B cell (primary cell): ENCODE measurements at regions not wholly inside any gene's neighbourhood (a gene's known extent, or its start where the extent isn't known, plus 50 kb on each side); places are given as distances from the start of the nearest gene placed in this dataset.

Experiments used
- ATAC-seq: fragments of 200-7000 bp; cut with Tn5 transposase; one replicate; pipeline ENCODE4 v1.10.0; 2021; ENCODE audit warnings: low read depth, mild to moderate bottlenecking, moderate number of reproducible peaks, moderate library complexity
- CTCF ChIA-PET: fragments of 350-600 bp; sonication (Branson Sonifier 250); formaldehyde crosslinking; loops from one replicate; lab custom pipeline; 2021; ENCODE audit warnings: antibody characterized with exemption, inconsistent platforms; lab: Charles Lee
- POLR2A ChIA-PET: fragments of 350-600 bp; sonication (Branson Sonifier 250); formaldehyde crosslinking; loops from one replicate; lab custom pipeline; 2021; ENCODE audit warnings: antibody characterized with exemption; lab: Charles Lee
- DNase-seq: peaks from one replicate; pipeline ENCODE4 v3.0.0; 2013
- H2AFZ ChIP-seq: 2 replicates; pipeline ENCODE4 v1.6.1; 2012; ENCODE audit warnings: mild to moderate bottlenecking, low read depth, low read length; ENCODE audit not compliant: insufficient read depth, poor library complexity, severe bottlenecking
- H3K27ac ChIP-seq, 2 donors: 1 replicate in 1 of 2; 2 replicates in 1 of 2; pipeline ENCODE4 v1.5.1; 2012 to 2013; ENCODE audit warnings: low read length in 2 of 2, mild to moderate bottlenecking in 2 of 2, moderate library complexity in 1 of 2
- H3K27me3 ChIP-seq, 4 experiments: fragments of 200-600 bp in 1 of 4; sonication (generic) in 1 of 4; replicated peaks in 1 of 4; 1 replicate in 2 of 4; 2 replicates in 2 of 4; pipeline versions ENCODE4 v1.6.1 to v1.7.0; 2013 to 2016; ENCODE audit warnings: low read length in 3 of 4, mild to moderate bottlenecking in 2 of 4, mixed read lengths in 1 of 4, moderate library complexity in 1 of 4; ENCODE audit not compliant: insufficient read depth in 4 of 4, control insufficient read depth in 3 of 4; ENCODE audit errors: control extremely low read depth in 1 of 4
- H3K36me3 ChIP-seq, 2 experiments: replicated peaks in 1 of 2; 1 replicate in 1 of 2; 2 replicates in 1 of 2; pipeline versions ENCODE4 v1.6.1 to v1.7.1; 2013; ENCODE audit warnings: low read length in 1 of 2; ENCODE audit not compliant: insufficient read depth in 2 of 2, control insufficient read depth in 1 of 2; ENCODE audit errors: control extremely low read depth in 1 of 2, extremely low read depth in 1 of 2
- H3K4me1 ChIP-seq, 2 donors: fragments of 200-600 bp in 1 of 2; sonication (generic) in 1 of 2; 1 replicate in 1 of 2; 2 replicates in 1 of 2; pipeline versions ENCODE4 v1.5.1 to v1.6.1; 2013 to 2017; ENCODE audit warnings: low read length in 2 of 2; ENCODE audit not compliant: control insufficient read depth in 2 of 2, insufficient read depth in 2 of 2
- H3K4me2 ChIP-seq: replicated peaks from 2 replicates; pipeline ENCODE3; 2012; ENCODE audit warnings: mild to moderate bottlenecking, low read depth, low read length; ENCODE audit not compliant: poor library complexity, severe bottlenecking
- H3K4me3 ChIP-seq, 5 experiments: fragments of 200-600 bp in 1 of 5; sonication (generic) in 1 of 5; 1 replicate in 3 of 5; 2 replicates in 2 of 5; pipeline versions ENCODE4 v1.5.1 to v1.7.0; 2011 to 2016; ENCODE audit warnings: low read length in 4 of 5, mild to moderate bottlenecking in 4 of 5, low read depth in 2 of 5, control low read depth in 1 of 5, moderate library complexity in 1 of 5; ENCODE audit not compliant: insufficient read depth in 1 of 5; ENCODE audit errors: control extremely low read depth in 1 of 5, extremely low read depth in 1 of 5
- H3K79me2 ChIP-seq: fragments of 200-600 bp; sonication (generic); one replicate; pipeline ENCODE4 v1.6.0; 2016; ENCODE audit warnings: low read length; ENCODE audit not compliant: control insufficient read depth, insufficient read depth
- H3K9ac ChIP-seq: fragments of 200-600 bp; sonication (generic); 2 replicates; pipeline ENCODE4 v1.6.1; 2017; ENCODE audit warnings: mild to moderate bottlenecking, low read length, moderate library complexity
- H3K9me3 ChIP-seq, 3 donors: one replicate each; pipeline versions ENCODE4 v1.6.1 to v1.7.1; 2013; ENCODE audit warnings: low read length in 2 of 3; ENCODE audit not compliant: control insufficient read depth in 2 of 3, insufficient read depth in 1 of 3; ENCODE audit errors: control extremely low read depth in 1 of 3
- H4K20me1 ChIP-seq: 2 replicates; pipeline ENCODE4 v1.6.0; 2012; ENCODE audit warnings: mild to moderate bottlenecking, low read length; ENCODE audit not compliant: insufficient read depth, control insufficient read depth, poor library complexity, severe bottlenecking
- H3K27ac Mint-ChIP-seq: one replicate; pipeline ENCODE4 v1.8.0; 2021; ENCODE audit warnings: mixed read lengths
- H3K27me3 Mint-ChIP-seq: one replicate; pipeline ENCODE4 v1.8.0; 2021; ENCODE audit warnings: mixed read lengths
- H3K4me1 Mint-ChIP-seq: one replicate; pipeline ENCODE4 v1.8.0; 2021; ENCODE audit warnings: mixed read lengths
- H3K4me3 Mint-ChIP-seq: one replicate; pipeline ENCODE4 v1.8.0; 2021; ENCODE audit warnings: mixed read lengths
- H3K9me3 Mint-ChIP-seq: one replicate; pipeline ENCODE4 v1.8.0; 2022; ENCODE audit warnings: mixed read lengths; ENCODE audit not compliant: insufficient read depth
- EZH2 ChIP-seq: IDR thresholded peaks from 2 replicates; pipeline ENCODE4 v1.6.1; 2012; ENCODE audit warnings: borderline replicate concordance, low read depth, mild to moderate bottlenecking, moderate library complexity, low read length; ENCODE audit not compliant: insufficient read depth, poor library complexity, severe bottlenecking
- WGBS: methylation state at CpG from one replicate; pipeline ENCODE4 v1.1.5; 2013; ENCODE audit warnings: missing lambda C conversion rate; ENCODE audit not compliant: insufficient coverage; 5-methylcytosine and 5-hydroxymethylcytosine counted together
- intact Hi-C: fragments of 100-400 bp; cut with micrococcal nuclease; formaldehyde crosslinking; loops from one replicate; pipeline ENCODE4 v1.10.0; 2022
- TF ChIP-seq, protein P1 (sequence below): fragments of 200-600 bp; IDR thresholded peaks from one replicate; pipeline ENCODE4 v1.8.0; 2022; ENCODE audit warnings: antibody characterized with exemption, mild to moderate bottlenecking

DNA sequence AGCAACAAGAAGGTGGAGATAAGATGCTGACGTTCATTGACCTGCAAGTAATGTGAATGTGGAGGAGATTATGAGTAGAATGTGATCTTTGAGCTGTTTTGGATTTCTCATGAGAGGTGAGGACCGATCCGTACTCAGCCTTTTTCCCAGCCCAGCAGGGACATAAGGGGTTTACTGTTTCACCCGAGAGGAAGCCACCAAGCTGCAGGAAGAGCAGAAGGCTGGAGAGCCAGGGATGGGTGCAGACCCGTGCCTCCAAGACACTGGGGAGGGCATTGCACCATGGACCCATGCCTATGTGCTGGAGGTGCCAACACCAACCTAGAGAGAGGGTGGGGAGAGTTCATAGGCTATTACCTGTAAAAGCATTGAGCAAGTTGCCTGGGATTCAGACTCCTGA is 206.0 kb upstream of the DIO3 start:
- H3K4me1 ChIP-seq: peaks cover 29 to 31% of the 10 kb centered on the region in 2 donors
- Mint-ChIP-seq H3K9me3 (peaks cover 10% of the 10 kb centered on the region), H3K4me3 (no peak overlapping the region), H3K27me3 (peaks cover 6% of the 10 kb centered on the region), H3K27ac (no peak overlapping the region), H3K4me1 (peaks cover 20% of the 10 kb centered on the region)
- no peak overlapping the region for H2AFZ ChIP-seq
- peaks cover 0 to 40% (median 6%) of the 10 kb centered on the region in 3 donors for H3K9me3 ChIP-seq
- no peaks in the 10 kb centered on the region for H3K79me2 ChIP-seq
- no peak overlapping the region for H3K4me3 ChIP-seq
- ATAC-seq (no peak), DNase-seq (no peak)
- POLR2A ChIA-PET: no interaction called here
- intact Hi-C loops: no loop called here
- TF ChIP-seq, protein P1, sequence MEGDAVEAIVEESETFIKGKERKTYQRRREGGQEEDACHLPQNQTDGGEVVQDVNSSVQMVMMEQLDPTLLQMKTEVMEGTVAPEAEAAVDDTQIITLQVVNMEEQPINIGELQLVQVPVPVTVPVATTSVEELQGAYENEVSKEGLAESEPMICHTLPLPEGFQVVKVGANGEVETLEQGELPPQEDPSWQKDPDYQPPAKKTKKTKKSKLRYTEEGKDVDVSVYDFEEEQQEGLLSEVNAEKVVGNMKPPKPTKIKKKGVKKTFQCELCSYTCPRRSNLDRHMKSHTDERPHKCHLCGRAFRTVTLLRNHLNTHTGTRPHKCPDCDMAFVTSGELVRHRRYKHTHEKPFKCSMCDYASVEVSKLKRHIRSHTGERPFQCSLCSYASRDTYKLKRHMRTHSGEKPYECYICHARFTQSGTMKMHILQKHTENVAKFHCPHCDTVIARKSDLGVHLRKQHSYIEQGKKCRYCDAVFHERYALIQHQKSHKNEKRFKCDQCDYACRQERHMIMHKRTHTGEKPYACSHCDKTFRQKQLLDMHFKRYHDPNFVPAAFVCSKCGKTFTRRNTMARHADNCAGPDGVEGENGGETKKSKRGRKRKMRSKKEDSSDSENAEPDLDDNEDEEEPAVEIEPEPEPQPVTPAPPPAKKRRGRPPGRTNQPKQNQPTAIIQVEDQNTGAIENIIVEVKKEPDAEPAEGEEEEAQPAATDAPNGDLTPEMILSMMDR: no peak
- TF ChIP-seq EZH2: no peak
- H4K20me1 ChIP-seq: no peaks in the 10 kb centered on the region
- no peaks in the 10 kb centered on the region for H3K36me3 ChIP-seq
- CTCF ChIA-PET: no interaction called here
- WGBS: 91% methylated on average over 5 of the region's 5 CpGs
- no peak overlapping the region for H3K27ac ChIP-seq
- no peak overlapping the region for H3K9ac ChIP-seq
- no peak overlapping the region for H3K4me2 ChIP-seq
- H3K27me3 ChIP-seq: peaks cover 0 to 5% (median 0%) of the 10 kb centered on the region in 4 experiments

DNA sequence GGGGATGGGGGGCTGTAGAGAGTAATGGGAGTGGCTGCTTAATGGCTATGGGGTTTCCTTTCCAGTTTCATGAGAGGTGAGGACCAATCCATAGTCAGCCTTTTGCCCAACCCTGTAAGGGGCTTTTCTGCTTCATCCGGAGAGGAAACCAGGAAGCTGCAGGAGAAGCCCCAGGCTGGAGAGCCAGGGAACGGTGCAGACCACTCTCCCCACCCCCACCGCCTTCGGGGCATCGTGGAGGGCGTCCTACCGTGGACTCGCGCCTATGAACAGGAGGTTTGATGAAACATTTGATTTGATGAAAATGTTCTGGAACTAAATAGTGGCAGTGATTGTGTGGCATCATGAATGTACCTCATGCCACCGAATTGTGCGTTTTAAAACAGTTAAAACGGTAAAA is 204.3 kb upstream of the DIO3 start:
- TF ChIP-seq EZH2: no peak
- TF ChIP-seq, protein P1: no peak
- Histone ChIP-seq H3K79me2 (no peaks in the 10 kb centered on the region), H4K20me1 (no peaks in the 10 kb centered on the region), H3K4me1 (peaks cover 44 to 49% of the 10 kb centered on the region in 2 donors), H3K4me2 (no peak overlapping the region), H2AFZ (no peak overlapping the region), H3K36me3 (no peaks in the 10 kb centered on the region), H3K4me3 (no peak overlapping the region), H3K9ac (no peak overlapping the region), H3K27ac (no peak overlapping the region), H3K27me3 (peaks cover 0 to 10% (median 0%) of the 10 kb centered on the region in 4 experiments), H3K9me3 (peaks cover 0 to 45% (median 6%) of the 10 kb centered on the region in 3 donors)
- DNase-seq: no peak
- H3K27me3 Mint-ChIP-seq: peaks cover 9% of the 10 kb centered on the region
- WGBS: 80% methylated on average over 3 of the region's 12 CpGs
- intact Hi-C loops: no loop called here
- peaks cover 35% of the 10 kb centered on the region for H3K4me1 Mint-ChIP-seq
- ChIA-PET POLR2A (no interaction called here), CTCF (no interaction called here)
- ATAC-seq: no peak
- peaks cover 10% of the 10 kb centered on the region for H3K9me3 Mint-ChIP-seq
- no peak overlapping the region for H3K4me3 Mint-ChIP-seq
- no peak overlapping the region for H3K27ac Mint-ChIP-seq
